ENCODE measurements at regions not wholly inside any gene's neighbourhood (a gene's known extent, or its start where the extent isn't known, plus 50 kb on each side); places are given as distances from the start of the nearest gene placed in this dataset.

GRCh38 chr2:239455436-239456203 lies 54.8 kb upstream of the HDAC4 start:
- Histone ChIP-seq H3K36me3 (ENCODE audit: control insufficient read depth, insufficient read depth, low read length) (no peaks in the 10 kb centered on the region), H3K4me3 (replicated peaks; ENCODE audit: low read depth, low read length) (no peak overlapping the region), H3K27me3 (replicated peaks; ENCODE audit: control insufficient read depth, insufficient read depth, low read length) (no peaks in the 10 kb centered on the region; the same call in 1 of the 2 replicates)
- DNase-seq (ENCODE audit: extremely low read depth, insufficient read length): no peak
- no peak for TF ChIP-seq CTCF (IDR thresholded peaks at IDR 0.05; ENCODE audit: insufficient read depth, low read length, poor library complexity, severe bottlenecking)

GRCh38 chr2:239454507-239454906 lies 53.7 kb upstream of the HDAC4 start:
- no peak for TF ChIP-seq CTCF (IDR thresholded peaks at IDR 0.05; ENCODE audit: insufficient read depth, low read length, poor library complexity, severe bottlenecking)
- Histone ChIP-seq H3K27me3 (replicated peaks; ENCODE audit: control insufficient read depth, insufficient read depth, low read length) (no peaks in the 10 kb centered on the region; the same call in 1 of the 2 replicates), H3K36me3 (ENCODE audit: control insufficient read depth, insufficient read depth, low read length) (no peaks in the 10 kb centered on the region), H3K4me3 (replicated peaks; ENCODE audit: low read depth, low read length) (no peak overlapping the region)
- no peak for DNase-seq (ENCODE audit: extremely low read depth, insufficient read length)

All from GM06990 (cell line).